Fibroblast of lung (primary cell): ENCODE measurements at regions not wholly inside any gene's neighbourhood (a gene's known extent, or its start where the extent isn't known, plus 50 kb on each side); places are given as distances from the start of the nearest gene placed in this dataset.

Source experiments
- EZH2 ChIP-seq: IDR thresholded peaks from 2 replicates; pipeline ENCODE4 v1.5.1; 2012; ENCODE audit warnings: low read length, control low read depth, mild to moderate bottlenecking; ENCODE audit errors: missing control alignments
- TF ChIP-seq, protein P1 (sequence below), 2 donors: IDR thresholded peaks in 1 of 2; conservative IDR thresholded peaks in 1 of 2; 1 replicate in 1 of 2; 2 replicates in 1 of 2; pipeline ENCODE4 v1.5.1; 2011 to 2012; ENCODE audit warnings: low read length in 2 of 2, control low read depth in 1 of 2, inconsistent platforms in 1 of 2, low read depth in 1 of 2, mild to moderate bottlenecking in 1 of 2

DNA sequence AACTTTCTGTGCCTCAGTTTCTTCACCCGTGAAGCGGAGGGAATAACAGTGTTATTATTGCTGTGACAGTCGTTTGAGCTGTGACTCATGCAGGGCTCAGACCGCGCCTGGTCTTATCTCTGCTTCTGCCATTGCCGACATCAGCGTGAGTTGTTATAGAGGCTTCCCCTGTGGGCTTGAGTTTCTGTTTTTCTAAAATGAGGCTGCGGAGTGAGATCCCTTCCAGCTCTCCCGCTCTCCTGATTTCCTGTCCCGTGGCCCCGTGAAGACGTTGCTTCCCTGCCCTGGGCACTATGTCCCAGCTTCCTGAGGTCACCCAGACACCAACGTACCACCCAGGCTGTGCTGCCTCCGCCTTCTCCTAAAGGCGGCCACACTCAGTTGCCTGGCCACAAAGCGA, 278.5 kb downstream of the BMP7 start:
- TF ChIP-seq, protein P1, sequence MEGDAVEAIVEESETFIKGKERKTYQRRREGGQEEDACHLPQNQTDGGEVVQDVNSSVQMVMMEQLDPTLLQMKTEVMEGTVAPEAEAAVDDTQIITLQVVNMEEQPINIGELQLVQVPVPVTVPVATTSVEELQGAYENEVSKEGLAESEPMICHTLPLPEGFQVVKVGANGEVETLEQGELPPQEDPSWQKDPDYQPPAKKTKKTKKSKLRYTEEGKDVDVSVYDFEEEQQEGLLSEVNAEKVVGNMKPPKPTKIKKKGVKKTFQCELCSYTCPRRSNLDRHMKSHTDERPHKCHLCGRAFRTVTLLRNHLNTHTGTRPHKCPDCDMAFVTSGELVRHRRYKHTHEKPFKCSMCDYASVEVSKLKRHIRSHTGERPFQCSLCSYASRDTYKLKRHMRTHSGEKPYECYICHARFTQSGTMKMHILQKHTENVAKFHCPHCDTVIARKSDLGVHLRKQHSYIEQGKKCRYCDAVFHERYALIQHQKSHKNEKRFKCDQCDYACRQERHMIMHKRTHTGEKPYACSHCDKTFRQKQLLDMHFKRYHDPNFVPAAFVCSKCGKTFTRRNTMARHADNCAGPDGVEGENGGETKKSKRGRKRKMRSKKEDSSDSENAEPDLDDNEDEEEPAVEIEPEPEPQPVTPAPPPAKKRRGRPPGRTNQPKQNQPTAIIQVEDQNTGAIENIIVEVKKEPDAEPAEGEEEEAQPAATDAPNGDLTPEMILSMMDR (conservative IDR thresholded peaks at IDR 0.05 in 1 of 2, IDR thresholded peaks at IDR 0.05 in 1 of 2; ENCODE audit: low read depth in 1 of 2, low read length in 2 of 2) = no peak
- TF ChIP-seq EZH2 = no peak
